ENCODE measurements at regions not wholly inside any gene's neighbourhood (a gene's known extent, or its start where the extent isn't known, plus 50 kb on each side); places are given as distances from the start of the nearest gene placed in this dataset.
"Not testable (repeated sequence)": the region's sequence is repeated elsewhere in the genome, so short reads cannot be mapped to it uniquely, and the experiment has no call there.

DNA sequence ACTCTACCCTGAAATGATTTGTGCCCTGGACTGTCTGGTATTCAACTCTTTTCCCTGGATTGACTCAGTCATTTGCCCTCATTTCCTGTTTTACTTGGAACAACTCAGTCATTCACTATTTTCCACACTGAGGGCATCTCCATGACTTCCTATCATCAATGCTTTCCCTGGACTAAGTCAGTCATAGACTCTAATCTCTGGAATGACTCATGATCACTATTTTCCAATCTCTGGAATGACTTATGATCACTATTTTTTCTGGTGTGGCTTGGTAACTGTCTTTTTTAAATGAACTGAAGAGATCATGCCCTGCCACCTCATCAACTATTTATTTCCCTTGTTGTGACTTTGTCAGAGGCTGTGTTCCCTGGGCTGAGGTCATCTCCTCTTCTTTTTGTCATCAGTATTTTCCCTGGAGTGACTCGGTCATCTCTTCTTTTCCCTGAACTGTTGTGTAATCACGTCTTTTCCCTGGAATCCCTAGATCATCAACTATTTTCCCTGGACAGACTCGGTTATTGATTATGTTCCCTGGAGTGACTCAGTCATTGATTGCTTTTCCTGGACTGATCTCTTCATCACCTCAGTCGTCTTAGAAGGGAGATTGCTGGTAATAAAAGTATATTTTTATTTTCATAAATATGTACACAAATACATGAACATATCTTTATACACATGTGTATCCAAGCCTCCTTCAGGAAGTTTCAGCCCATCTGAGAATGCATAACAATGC lies 327.1 kb upstream of the VCX start:
- DNase-seq (ENCODE audit: low read depth) = no peak
- Histone ChIP-seq H3K36me3 (ENCODE audit: control insufficient read depth, insufficient read depth, low read length, severe bottlenecking) (no peaks in the 10 kb centered on the region), H3K9ac (ENCODE audit: low read length) (no peak overlapping the region), H3K4me3 (ENCODE audit: low read length) (no peak overlapping the region), H3K27me3 (replicated peaks; ENCODE audit: control insufficient read depth, insufficient read depth, low read length) (no peaks in the 10 kb centered on the region), H3K9me3 (ENCODE audit: control insufficient read depth, low read length) (no peaks in the 10 kb centered on the region), H3K4me1 (ENCODE audit: control insufficient read depth, insufficient read depth, low read length) (no peaks in the 10 kb centered on the region)

DNA sequence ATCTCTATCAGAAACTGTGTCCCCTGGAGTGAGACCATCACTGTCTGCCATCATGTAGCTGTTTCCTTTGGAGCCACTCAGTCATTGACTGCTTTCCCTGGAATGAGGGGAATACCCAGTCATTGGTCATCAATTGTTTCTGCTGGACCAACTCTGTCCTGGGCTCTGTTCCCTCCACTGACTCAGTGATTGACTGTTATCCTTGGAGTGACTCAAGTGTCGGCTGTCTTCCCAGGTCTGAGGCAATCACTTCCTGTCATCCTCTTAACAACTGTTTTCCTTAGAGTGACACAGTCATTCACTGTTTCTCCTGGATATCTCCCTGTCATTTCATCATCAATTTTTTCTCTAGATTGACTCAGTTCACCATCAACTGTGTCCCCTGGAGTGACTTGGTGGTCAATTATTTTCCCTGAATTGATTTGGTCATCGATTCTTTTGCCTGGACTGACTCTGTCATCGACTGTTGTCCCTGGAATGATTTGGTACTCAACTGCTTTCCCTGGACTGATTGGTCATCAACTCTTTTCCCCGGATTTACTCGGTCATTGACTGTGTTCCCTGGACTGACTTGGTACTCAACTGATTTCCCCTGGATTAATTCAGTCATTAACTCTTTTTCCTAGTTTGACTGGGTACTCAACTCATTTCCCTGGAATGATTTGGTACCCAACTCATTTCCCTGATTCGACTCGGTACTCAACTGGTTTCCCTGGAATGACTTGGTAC lies 327.9 kb upstream of the VCX start:
- no peak for DNase-seq (ENCODE audit: low read depth)
- H3K4me3 ChIP-seq (ENCODE audit: low read length) = no peak overlapping the region
- H3K27me3 ChIP-seq (replicated peaks; ENCODE audit: control insufficient read depth, insufficient read depth, low read length) = no peaks in the 10 kb centered on the region
- H3K4me1 ChIP-seq (ENCODE audit: control insufficient read depth, insufficient read depth, low read length) = no peaks in the 10 kb centered on the region
- H3K9ac ChIP-seq (ENCODE audit: low read length) = no peak overlapping the region
- no peaks in the 10 kb centered on the region for H3K36me3 ChIP-seq (ENCODE audit: control insufficient read depth, insufficient read depth, low read length, severe bottlenecking)
- H3K9me3 ChIP-seq (ENCODE audit: control insufficient read depth, low read length) = no peaks in the 10 kb centered on the region

DNA sequence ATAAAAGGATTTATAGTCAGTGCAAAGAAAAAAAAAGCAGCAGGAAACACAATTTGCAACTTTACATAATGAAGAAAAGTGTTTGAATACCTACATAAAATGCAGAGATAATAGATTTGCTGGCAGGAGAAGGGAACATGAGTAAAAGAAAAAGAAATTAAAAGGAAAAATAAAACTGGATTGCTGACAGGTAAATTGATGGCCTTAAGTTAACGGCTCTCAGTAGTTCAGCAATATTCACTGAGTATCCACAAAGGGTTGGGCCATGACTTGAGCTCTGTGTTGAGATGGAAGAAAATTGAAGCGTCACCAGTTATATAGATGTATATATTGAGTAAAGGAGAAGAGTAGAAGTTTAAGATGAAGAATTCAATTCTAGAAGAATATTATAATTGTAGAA lies 330.1 kb upstream of the VCX start:
- H3K36me3 ChIP-seq (ENCODE audit: control insufficient read depth, insufficient read depth, low read length, severe bottlenecking) = no peaks in the 10 kb centered on the region
- H3K9me3 ChIP-seq (ENCODE audit: control insufficient read depth, low read length) = no peaks in the 10 kb centered on the region
- no peak for DNase-seq (ENCODE audit: low read depth)
- H3K9ac ChIP-seq (ENCODE audit: low read length) = no peak overlapping the region
- no peaks in the 10 kb centered on the region for H3K27me3 ChIP-seq (replicated peaks; ENCODE audit: control insufficient read depth, insufficient read depth, low read length)
- H3K4me1 ChIP-seq (ENCODE audit: control insufficient read depth, insufficient read depth, low read length) = no peaks in the 10 kb centered on the region
- no peak overlapping the region for H3K4me3 ChIP-seq (ENCODE audit: low read length)

DNA sequence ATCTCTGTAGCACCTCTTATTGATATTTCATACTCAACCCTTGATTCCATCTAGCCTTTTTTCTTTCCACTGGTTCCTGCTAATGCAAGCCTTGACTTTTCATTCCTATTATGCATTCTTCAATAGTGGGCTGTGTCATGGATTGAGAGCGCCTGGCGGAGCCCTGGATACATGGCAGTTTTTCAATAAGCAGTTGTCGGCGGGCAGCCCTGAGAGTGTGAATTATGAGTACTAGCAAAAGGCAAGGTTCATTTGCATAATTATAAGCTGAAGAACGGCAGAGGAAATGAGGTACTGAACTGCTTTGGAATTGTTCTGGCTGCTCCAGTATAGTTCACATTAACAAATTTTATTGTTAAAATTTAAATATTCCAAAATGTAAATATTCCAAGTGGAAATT lies 339.7 kb upstream of the VCX start:
- H3K4me3 ChIP-seq (ENCODE audit: low read length) = no peak overlapping the region
- no peaks in the 10 kb centered on the region for H3K9me3 ChIP-seq (ENCODE audit: control insufficient read depth, low read length)
- no peaks in the 10 kb centered on the region for H3K36me3 ChIP-seq (ENCODE audit: control insufficient read depth, insufficient read depth, low read length, severe bottlenecking)
- no peaks in the 10 kb centered on the region for H3K4me1 ChIP-seq (ENCODE audit: control insufficient read depth, insufficient read depth, low read length)
- no peaks in the 10 kb centered on the region for H3K27me3 ChIP-seq (replicated peaks; ENCODE audit: control insufficient read depth, insufficient read depth, low read length)
- H3K9ac ChIP-seq (ENCODE audit: low read length) = no peak overlapping the region
- DNase-seq (ENCODE audit: low read depth) = no peak

DNA sequence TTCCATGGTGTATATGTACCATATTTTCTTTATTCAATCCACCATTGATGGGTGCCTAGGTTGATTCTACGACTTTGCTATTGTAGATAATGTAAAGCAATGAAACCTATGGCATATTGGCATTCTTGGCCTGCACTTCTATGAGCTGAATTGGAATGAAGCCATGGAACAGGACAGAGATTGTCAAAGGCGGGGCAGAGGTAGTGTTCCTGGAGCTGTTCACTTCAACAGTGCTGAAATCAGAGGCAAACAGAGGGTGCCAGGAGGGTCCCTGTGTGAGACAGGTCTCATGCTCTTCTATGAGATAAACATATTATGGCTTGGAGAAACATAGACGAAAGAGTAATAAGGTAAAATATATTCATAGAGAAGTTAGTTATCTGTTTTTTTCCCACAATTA lies 342.6 kb upstream of the VCX start:
- H3K27me3 ChIP-seq (replicated peaks; ENCODE audit: control insufficient read depth, insufficient read depth, low read length) = no peaks in the 10 kb centered on the region
- H3K4me1 ChIP-seq (ENCODE audit: control insufficient read depth, insufficient read depth, low read length) = no peaks in the 10 kb centered on the region
- no peak overlapping the region for H3K9ac ChIP-seq (ENCODE audit: low read length)
- no peak overlapping the region for H3K4me3 ChIP-seq (ENCODE audit: low read length)
- DNase-seq (ENCODE audit: low read depth) = no peak
- no peaks in the 10 kb centered on the region for H3K36me3 ChIP-seq (ENCODE audit: control insufficient read depth, insufficient read depth, low read length, severe bottlenecking)
- no peaks in the 10 kb centered on the region for H3K9me3 ChIP-seq (ENCODE audit: control insufficient read depth, low read length)

DNA sequence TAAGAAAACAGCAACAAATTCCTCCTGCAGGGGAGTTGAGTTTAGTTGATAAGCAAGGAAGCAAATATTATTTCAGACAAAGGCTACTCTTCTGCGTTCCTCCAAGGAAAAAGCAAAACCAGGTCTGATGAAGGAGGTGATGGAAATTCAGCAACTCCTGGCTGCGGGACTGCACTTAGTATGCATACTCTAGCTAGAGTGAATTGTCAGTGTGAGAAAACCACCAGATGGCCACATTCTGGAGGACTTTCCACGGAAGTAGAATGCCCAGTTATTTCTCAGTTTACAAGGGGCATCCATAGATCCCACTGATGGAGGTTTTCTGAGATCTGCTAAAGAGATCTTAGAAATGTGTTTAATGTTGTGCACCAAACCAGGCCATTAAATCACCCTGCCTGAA lies 338.6 kb upstream of the PUDP start:
- no peaks in the 10 kb centered on the region for H3K36me3 ChIP-seq (ENCODE audit: control insufficient read depth, insufficient read depth, low read length, severe bottlenecking)
- H3K9me3 ChIP-seq (ENCODE audit: control insufficient read depth, low read length) = peaks cover 2% of the 10 kb centered on the region
- DNase-seq (ENCODE audit: low read depth) = no peak
- no peaks in the 10 kb centered on the region for H3K27me3 ChIP-seq (replicated peaks; ENCODE audit: control insufficient read depth, insufficient read depth, low read length)
- no peak overlapping the region for H3K9ac ChIP-seq (ENCODE audit: low read length)
- no peak overlapping the region for H3K4me3 ChIP-seq (ENCODE audit: low read length)
- no peaks in the 10 kb centered on the region for H3K4me1 ChIP-seq (ENCODE audit: control insufficient read depth, insufficient read depth, low read length)

DNA sequence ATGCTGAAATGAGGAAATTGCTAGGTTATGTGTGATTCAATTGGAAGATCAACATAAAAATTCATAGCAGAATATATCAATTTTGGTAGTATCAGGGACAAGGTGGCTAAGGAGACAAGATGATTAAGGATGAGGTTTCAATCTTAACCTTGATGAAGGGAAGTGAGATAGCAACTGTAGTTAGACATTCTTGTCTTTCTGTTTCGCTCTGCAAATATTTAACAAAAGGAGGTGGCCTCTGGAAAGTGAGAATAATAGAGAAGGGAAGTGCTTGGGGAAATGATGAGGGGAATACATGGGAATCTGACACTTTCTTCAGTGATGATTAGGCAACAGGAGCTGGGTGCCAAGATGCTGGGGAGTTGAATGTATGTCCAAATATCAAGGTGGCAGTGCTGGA lies 337.1 kb upstream of the PUDP start:
- Histone ChIP-seq H3K36me3 (ENCODE audit: control insufficient read depth, insufficient read depth, low read length, severe bottlenecking) (no peaks in the 10 kb centered on the region), H3K9ac (ENCODE audit: low read length) (no peak overlapping the region), H3K4me3 (ENCODE audit: low read length) (no peak overlapping the region), H3K4me1 (ENCODE audit: control insufficient read depth, insufficient read depth, low read length) (no peaks in the 10 kb centered on the region), H3K9me3 (ENCODE audit: control insufficient read depth, low read length) (peaks cover 2% of the 10 kb centered on the region), H3K27me3 (replicated peaks; ENCODE audit: control insufficient read depth, insufficient read depth, low read length) (no peaks in the 10 kb centered on the region)
- no peak for DNase-seq (ENCODE audit: low read depth)

DNA sequence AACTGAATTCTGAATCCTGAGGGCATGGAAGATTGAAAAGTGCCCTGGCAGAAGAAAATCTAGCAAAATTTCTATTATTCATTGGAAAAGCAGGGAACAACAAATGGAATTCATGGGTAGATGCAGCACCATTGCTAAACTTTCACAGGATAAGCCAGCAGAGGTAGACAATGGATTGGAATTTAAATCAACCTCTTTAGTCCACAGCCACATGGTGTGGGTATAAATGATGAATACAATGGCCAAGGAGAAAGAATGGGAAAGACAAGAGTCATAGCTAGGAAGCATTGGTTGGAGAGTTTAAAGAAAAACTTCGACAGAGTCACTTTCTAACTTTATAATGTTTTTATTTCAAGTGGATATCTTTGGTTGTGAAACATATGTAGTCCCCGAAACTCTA lies 332.8 kb upstream of the PUDP start:
- no peak for DNase-seq (ENCODE audit: low read depth)
- Histone ChIP-seq H3K9me3 (ENCODE audit: control insufficient read depth, low read length) (peaks cover 6% of the 10 kb centered on the region), H3K9ac (ENCODE audit: low read length) (no peak overlapping the region), H3K4me3 (ENCODE audit: low read length) (no peak overlapping the region), H3K4me1 (ENCODE audit: control insufficient read depth, insufficient read depth, low read length) (no peaks in the 10 kb centered on the region), H3K36me3 (ENCODE audit: control insufficient read depth, insufficient read depth, low read length, severe bottlenecking) (no peaks in the 10 kb centered on the region), H3K27me3 (replicated peaks; ENCODE audit: control insufficient read depth, insufficient read depth, low read length) (no peaks in the 10 kb centered on the region)

DNA sequence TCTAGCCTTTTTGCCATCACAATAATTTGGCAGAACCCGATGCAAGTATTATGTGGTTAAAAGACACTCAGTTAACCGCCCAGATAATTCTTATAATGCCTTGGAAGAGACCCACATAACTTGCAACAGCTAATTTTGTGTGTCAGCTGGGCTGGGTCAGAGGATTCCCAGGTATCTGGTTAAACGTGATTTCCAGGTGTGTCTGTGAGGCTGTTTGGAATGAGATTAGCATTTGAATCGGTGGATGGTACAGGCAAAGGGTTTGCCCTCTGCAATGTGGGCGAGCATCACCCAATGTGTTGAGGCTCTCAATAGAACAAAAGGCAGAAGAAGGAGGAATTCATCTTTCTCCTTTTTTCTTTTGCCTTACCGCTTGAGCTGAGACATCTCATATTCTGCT lies 314.2 kb upstream of the PUDP start:
- Histone ChIP-seq H3K4me1 (ENCODE audit: control insufficient read depth, insufficient read depth, low read length) (no peaks in the 10 kb centered on the region), H3K36me3 (ENCODE audit: control insufficient read depth, insufficient read depth, low read length, severe bottlenecking) (no peaks in the 10 kb centered on the region), H3K9me3 (ENCODE audit: control insufficient read depth, low read length) (peaks cover 3% of the 10 kb centered on the region), H3K27me3 (replicated peaks; ENCODE audit: control insufficient read depth, insufficient read depth, low read length) (no peaks in the 10 kb centered on the region), H3K9ac (ENCODE audit: low read length) (no peak overlapping the region), H3K4me3 (ENCODE audit: low read length) (no peak overlapping the region)
- DNase-seq (ENCODE audit: low read depth) = no peak

DNA sequence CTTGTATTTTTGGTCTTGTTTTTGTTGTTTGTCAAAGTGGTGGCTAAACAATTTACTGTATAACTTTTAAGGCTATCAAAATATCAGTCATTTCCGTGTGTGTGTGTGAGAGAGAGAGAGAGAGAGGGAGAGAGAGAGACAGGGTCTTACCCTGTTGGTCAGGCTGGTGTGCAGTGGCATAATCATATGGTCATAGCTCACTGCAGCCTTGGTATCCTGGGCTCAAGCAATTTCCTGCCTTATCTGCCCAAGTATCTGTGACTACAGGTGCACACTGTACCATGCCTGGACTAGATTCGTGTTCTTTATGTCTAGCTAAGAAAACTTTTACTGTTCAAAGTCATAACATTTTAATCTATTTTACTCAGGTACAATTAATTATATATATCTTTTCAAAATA lies 313.1 kb upstream of the PUDP start:
- not testable (repeated sequence) for H3K9me3 ChIP-seq (ENCODE audit: control insufficient read depth, low read length); H3K4me3 ChIP-seq (ENCODE audit: low read length); H3K36me3 ChIP-seq (ENCODE audit: control insufficient read depth, insufficient read depth, low read length, severe bottlenecking); H3K9ac ChIP-seq (ENCODE audit: low read length); H3K27me3 ChIP-seq (replicated peaks; ENCODE audit: control insufficient read depth, insufficient read depth, low read length); H3K4me1 ChIP-seq (ENCODE audit: control insufficient read depth, insufficient read depth, low read length); DNase-seq (ENCODE audit: low read depth)

DNA sequence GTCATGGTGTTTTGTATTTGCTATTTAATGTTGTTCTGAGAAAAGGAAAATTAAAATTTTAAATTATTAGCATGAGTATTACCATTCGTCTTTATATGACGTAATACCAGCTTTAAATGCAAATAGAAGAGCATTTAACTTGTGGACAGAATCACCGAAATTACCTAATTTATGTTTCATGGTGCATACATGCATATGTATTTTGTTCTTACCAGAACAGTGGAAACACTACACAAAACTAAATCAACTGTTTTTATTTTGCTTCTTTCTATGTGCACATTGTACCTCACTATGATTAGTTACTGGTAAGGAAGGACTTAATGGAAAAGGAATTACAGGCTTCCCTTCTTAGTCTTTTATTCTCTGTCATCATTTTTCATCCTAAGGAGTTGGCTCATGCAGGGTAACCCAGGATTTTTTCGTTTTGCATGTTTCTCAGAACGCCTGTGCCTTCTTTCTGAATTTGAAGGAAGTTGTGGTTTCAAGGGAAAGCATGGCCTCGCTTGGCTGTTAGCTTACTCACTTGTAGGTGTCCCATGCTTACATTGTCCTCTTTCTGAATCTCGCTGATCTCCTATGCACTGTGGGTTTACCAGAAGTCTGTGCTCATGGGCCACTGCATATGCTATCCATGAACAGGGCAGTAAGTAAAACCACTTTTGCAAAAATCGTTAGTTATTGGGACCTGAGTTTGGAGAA lies 300.0 kb upstream of the PUDP start:
- Histone ChIP-seq H3K4me1 (ENCODE audit: control insufficient read depth, insufficient read depth, low read length) (no peaks in the 10 kb centered on the region), H3K36me3 (ENCODE audit: control insufficient read depth, insufficient read depth, low read length, severe bottlenecking) (no peaks in the 10 kb centered on the region), H3K27me3 (replicated peaks; ENCODE audit: control insufficient read depth, insufficient read depth, low read length) (no peaks in the 10 kb centered on the region), H3K9ac (ENCODE audit: low read length) (no peak overlapping the region), H3K9me3 (ENCODE audit: control insufficient read depth, low read length) (no peaks in the 10 kb centered on the region), H3K4me3 (ENCODE audit: low read length) (no peak overlapping the region)
- no peak for DNase-seq (ENCODE audit: low read depth)
